ENCODE measurements at regions not wholly inside any gene's neighbourhood (a gene's known extent, or its start where the extent isn't known, plus 50 kb on each side); places are given as distances from the start of the nearest gene placed in this dataset.

- TF ChIP-seq POLR2AphosphoS5 (IDR thresholded peaks at IDR 0.05; ENCODE audit: borderline replicate concordance, low read depth, low read length) (no peak), EZH2 (IDR thresholded peaks at IDR 0.05) (no peak), FOXP2 (optimal IDR thresholded peaks at IDR 0.05; ENCODE audit: control extremely low read depth, extremely low read length, insufficient read depth) (no peak)
Measured at GRCh38 chr3:67804089-67804488, 149.7 kb upstream of the SUCLG2 start.
